NCI-H2171 treated with DMSO at 0.1 percent for 48 hours (cell line): ENCODE measurements at regions not wholly inside any gene's neighbourhood (a gene's known extent, or its start where the extent isn't known, plus 50 kb on each side); places are given as distances from the start of the nearest gene placed in this dataset.

Experiments used
- DNase-seq: peaks from one replicate; lab custom pipeline; 2025; lab: John Stamatoyannopoulos, UW

DNA sequence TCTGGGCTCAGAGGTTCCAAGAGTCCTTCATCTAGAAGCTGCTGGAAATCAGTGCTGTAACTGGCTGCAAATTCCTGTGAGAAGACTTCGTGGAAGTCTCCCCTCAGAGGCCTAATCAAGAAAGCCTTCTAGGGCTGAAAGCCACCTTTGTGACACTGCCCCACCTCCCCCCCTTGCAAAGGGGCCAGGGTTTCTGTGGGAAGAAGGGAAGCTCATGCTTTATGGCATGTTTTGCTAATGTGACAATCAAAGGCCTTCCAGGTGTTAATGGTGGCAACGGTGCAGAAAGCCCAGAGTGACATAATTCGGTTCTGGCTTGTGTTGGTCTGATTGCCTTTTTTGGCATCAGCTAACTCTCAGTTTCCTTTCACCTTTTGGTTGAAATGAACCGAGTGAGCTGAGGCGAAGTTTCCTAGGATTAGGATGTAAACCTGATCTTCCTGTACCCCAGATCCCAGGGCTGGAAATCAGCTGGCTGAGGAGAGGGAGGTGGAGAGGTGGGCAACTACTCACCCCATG is 126.9 kb upstream of the TRIB2 start:
- no peak for DNase-seq

DNA sequence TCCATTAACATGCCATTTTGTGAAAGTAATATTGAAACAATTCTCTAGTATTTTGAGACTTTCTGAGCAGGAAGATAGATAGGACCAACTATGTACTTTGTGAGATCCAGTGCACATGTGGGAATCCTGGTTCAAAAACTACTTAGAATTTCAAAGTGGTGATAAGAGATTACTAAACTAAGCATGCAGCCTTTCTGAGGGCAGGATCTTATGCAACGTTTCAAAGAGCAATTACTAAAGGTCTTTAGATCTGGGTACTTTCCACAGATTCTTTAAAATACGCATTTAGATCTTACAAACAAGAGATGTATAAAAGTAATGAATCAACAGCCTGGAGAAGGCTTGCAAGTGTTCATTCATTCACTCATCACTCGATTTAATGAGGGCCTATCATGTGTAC is 124.4 kb upstream of the TRIB2 start:
- no peak for DNase-seq

DNA sequence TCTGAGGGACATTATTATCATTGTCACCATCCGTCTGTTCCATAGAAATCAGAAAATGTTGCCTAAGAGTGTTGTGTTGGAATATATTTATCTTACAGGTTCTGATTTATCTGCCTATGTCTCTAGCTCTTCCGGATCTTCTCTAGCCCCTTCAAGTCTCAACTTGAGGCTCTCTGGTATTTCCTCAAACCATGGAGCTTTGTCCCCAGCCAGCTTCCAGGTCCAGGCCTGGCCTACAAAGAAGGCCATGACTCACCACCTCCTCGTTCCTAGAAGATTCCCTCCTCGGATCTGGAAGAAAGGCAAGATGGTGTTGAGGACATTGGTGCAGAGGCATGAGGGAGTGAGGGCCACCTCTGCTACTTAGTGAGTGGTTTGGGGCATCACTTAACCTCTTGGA is 122.1 kb upstream of the TRIB2 start:
- no peak for DNase-seq

DNA sequence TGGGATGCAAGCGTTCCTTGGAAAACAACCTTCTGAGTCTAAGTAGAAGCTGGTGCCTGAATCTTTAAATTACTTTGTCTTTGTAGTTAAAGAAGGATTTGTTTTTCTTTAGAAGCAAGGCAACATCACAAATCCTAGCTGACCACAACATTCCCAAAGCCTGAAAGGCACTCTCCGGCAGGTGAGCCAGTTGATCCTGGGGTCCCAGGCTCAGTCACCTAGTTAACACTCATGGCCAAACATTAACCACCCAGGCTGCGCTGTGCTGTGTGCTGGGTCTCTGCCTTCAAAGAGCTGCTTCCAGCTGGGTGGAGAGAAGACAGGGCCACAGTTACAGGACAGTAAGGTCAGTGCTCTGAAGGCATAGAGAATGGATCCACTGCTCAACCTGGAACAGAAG is 120.0 kb upstream of the TRIB2 start:
- DNase-seq, result no peak

DNA sequence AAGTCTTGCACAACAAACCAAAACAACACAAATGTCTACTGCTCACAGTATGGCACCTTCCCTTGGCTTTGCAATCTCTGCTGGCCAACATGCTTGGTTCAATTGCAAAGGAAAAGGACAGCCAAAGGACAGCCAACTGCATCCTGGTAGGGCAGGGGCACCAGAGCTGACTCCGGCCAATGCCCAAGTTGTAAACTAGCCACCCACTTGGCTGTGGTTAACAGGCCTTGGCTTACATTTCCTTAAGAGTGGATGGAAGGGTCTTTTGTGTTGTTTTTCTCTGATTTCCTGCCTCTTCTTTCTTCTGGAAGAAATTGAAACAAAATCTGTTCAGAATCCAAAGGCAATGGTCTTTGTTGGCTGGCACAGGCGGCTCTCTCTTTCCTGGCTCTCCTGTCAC is 119.1 kb upstream of the TRIB2 start:
- no peak for DNase-seq

DNA sequence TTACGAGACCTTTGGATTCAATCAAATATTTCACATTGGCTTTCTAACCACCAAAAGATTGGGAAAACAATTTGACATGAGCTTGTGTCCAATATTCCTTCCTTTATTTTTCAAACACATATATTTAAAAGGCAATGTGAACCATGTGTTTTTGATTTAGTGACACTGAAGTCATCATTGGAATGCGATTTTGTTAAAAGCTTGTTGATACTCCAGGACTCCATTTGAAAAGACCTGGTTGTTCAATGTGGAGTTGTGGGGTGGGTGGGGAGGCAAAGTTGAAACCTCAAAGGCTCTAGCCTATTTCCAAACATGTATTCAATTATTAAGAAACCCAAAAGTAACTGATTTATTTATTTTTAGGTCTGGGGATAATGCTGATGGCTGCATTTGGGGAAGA is 114.1 kb upstream of the TRIB2 start:
- DNase-seq, result no peak

DNA sequence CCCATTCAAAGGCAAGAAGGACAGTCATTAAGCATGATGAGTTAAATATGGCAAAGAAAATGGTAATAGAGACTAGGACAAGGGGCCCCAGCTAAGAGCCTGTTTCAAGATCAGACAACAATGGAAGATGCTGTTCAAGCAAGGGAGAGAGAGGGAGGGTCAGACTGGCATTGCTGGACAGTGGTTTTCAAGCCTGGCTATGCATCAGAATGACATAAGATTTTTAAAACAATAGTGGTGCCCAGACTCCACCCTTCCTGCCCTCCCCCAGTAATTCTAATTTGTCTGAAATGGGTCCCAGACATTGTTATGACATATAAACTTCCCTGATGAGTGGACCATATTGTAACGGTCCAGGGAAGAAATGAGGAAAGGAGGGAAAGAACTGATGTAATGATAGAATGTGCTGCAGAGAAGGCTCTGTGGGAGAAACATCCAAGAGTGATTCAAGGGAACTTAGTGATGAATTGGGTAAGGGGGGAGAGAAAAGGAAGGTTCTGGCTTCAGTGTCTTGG is 112.9 kb upstream of the TRIB2 start:
- DNase-seq, result no peak

DNA sequence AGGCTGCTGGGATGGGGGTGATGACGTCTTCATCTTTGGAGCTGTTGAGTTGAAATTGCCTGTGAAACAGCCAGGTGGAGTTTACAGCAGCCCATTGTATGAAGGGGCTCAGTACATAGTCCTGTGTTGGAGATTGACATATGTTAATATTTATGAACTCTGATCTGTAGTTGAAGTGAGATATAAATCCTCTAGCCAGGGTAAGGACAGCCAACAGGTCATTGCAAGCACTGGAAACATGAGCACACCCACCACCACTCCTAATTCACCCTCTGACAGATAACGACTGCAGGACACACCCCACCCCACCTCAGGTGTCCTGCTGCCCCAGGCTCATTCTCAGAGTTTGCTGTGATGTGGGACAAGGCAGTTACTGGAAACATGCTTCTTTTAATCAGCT is 112.4 kb upstream of the TRIB2 start:
- no peak for DNase-seq

DNA sequence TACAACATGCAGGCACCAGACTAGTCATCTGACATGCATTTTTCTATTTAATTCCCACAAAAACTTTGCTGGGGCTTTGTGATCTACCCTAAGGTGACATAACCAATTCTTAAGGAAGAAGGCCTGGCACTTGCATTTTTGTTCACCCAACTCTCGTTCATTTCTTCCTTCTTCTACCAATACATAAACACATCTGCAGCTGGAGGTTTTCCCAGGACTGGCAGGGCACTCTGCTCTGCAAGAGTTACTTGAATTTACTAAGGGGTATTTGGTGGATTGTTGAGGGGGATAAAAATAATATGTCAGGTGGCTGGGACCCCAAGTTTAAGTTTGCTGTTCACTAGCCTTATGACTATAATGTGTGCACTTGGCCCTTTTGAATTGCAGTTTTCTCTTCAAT is 111.4 kb upstream of the TRIB2 start:
- no peak for DNase-seq

DNA sequence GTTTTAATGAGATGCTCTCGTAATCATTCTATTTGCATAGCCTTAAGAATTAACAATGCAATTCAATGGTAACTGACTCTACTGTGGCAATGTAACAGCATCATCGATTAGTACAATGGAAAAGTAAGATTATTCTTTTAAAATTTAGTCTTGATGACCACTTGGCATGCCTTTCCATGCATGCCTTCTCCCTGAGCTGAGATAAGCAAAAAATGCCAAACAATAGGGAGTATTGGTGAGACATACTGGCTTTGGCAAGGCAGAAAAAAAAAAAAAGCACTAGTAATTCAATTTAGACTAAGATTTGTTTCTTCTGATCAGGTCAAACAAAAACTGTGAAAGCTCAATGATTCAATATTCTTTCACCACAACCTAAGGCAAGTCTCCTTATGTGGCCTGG is 110.8 kb upstream of the TRIB2 start:
- no peak for DNase-seq

DNA sequence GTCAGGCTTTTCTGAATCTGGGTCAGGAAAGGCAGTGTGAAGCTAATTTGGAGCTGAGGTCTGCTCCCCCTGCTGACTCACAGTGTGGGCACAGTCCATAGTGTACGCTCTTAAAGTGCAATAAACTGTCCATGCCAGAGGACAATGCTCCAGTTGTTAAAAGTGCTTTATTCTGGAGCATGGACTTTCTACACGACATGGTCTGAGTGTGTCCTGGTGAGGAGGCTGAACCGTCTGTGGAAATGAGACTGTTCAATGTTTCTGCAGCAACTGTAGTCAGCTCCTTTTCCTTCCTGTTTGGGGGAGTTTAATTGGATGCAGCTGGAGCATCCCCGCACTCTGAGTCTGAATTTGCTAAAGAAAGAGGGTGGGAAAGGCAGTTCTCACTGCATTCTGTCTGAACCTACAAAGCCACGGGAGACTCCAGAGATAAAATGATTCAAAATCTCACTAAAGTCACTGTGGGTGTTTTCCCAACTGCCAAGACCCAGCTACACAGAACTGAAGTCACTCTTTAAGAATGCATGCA is 110.2 kb upstream of the TRIB2 start:
- no peak for DNase-seq

DNA sequence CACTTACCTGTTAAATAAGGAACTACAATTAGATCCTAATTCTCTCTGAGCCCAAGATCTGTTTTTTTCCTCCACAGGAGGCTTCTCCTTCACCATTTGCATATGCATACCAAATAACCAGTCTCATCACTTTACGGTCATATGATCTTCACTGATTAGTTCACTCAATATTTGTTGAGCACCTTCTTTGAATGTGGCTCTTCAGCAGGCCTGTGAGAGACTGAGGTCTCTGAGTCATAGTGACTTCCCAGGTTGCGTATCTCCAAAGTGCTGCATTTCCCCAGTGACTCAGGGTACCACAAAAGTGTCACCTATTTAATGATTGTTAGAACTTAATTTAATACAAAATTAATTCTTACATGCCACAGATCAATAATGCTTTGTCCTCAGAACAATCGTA is 108.8 kb upstream of the TRIB2 start:
- DNase-seq, result no peak

DNA sequence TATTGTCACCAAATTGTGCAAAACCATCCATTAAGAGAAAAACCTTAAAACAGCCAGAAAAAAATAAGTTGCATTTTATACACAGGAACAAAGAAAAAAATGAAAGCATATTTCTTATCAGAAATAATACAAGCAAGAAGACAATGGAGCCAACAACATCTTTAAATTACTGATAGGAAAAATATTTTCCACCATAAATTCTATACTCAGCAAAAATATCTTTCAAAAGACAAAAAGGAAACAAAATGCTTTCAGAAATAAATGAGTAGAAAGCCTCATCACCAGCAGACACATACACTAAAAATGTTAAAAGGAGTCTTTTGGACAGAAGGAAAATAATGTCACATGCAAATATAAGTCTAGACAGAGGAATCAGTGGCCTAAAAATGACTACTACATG is 106.4 kb upstream of the TRIB2 start:
- no peak for DNase-seq

DNA sequence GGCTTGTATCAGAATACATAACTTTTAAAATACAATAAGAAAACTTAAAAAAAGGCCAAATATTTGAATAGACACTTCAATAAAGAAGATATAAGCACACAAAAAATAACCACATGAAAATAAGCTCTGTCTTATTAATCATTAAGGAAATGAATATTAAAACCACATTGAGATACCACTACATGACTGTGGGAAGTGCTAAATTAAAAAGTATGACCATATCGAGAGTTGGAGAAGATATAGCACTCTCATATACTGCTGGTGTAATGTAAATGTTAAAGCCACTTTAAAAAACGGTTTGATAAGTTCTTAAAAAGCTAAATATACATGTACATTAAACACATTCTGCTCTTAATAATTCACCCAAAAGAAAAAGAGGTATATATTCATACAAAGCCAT is 104.6 kb upstream of the TRIB2 start:
- no peak for DNase-seq

DNA sequence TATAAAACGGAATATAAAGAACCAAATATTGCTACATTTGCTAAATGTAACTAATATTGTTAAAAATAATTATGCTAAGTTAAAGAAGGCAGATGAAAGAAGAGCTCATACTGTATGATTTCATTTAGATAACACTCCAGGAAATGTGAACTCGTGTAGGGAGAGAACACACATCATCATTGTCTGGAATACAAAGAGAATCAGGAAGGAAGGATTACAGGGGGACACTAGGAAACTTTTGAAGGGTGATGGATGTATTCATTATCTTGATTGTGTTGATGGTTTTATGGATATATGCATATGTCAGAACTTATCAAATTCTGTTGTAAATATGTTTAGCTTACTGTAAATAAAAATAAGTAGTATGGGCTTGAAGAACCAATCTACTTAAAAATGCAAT is 104.1 kb upstream of the TRIB2 start:
- DNase-seq, result peak; percentile 28

DNA sequence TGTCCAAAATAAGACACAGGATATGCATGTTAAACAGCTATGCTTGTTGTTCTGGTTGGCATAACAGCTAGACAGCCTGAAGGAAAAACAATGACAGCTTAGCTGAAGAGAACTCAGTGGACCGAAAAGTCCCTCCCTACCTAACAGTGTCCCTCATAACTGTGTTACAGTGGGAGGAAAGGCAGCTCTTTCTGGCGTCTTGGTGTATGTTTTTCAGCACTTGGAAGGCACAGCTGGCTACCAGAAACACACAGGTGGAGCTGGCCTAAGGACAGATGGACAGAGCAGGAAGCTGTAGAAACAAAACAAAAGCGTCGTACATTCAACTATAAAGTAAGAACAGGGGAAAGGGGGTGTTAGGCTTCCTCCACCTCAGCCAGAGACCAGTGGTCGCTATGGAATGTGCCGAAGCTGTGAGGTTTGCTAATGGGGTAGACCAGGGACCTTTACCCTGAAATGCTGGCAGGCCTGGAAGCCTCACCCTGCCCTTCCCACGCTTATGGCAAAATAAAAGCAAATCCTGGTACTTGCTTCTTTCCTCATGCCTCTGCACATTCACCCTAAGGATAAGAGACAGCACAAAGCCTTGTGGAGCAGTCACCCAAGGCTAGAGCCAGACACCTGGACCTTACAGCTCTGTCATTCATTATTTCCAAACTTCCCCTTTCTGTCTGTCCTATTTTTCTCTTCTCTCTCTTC is 103.5 kb upstream of the TRIB2 start:
- peak; percentile 79 for DNase-seq

DNA sequence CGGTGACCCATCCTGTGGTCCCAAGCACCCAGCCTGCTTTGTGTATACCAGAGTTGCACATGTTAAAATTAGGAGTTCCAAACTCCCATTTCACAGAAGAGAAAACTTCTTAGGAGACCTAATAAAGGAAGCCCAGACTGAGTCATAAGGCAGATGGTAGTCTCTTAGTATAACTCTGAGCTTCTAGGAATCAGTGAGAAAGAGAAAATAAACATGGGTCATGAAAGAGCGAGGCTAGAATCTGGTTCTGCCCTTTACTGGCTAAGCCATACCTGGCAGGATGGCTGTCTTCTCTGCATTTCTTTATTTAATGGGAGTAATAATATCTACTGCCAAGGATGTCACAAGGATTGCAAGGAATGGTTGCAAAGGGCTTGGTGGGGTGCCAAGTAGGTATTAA is 101.2 kb upstream of the TRIB2 start:
- no peak for DNase-seq

DNA sequence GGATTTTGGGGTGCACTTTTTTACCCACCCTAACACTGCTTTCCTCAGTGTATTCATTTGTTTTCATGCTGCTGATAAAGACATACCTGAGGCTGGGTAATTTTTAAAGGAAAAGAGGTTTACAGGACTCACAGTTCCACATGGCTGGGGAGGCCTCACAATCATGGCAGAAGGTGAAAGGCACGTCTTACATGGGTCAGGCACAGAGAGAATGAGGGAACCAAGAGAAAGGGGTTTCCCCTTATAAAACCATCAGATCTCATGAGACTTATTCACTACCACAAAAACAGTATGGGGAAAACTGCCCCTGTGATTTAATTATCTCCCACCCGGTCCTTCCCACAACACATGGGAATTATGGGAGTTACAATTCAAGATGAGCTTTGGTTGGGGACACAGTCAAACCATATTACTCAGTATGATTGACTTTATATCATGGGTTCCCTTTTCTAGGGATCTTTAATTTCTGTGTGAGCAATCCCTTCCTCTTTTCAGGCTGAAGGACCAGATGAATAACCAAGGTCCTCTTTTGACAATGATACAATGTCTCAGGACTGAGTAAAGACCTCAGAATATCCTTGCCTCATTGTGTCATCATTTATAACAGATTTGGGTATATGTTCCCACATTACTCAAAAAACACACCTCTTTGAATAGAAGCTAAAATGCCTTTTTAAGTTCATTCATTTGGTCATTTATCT is 100.1 kb upstream of the TRIB2 start:
- no peak for DNase-seq

DNA sequence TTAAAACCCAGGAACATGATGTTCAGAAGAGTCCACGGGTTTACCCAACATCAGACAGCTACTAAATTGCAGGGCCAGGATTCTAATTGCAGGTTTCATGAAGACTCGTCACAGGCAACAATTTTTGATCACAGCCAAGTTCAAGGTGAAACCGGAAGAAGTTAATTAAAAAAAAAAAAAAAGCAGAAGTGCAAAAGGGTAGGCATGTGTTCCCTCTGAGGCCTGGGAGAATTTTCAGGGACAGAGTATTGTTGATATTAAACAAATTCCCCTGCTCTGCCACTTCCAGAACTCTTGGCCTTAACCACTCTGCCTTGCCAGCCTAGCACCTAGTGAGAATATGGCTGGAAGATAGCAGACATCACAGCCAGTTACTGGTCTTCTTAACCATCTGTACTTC is 99.4 kb upstream of the TRIB2 start:
- no peak for DNase-seq

DNA sequence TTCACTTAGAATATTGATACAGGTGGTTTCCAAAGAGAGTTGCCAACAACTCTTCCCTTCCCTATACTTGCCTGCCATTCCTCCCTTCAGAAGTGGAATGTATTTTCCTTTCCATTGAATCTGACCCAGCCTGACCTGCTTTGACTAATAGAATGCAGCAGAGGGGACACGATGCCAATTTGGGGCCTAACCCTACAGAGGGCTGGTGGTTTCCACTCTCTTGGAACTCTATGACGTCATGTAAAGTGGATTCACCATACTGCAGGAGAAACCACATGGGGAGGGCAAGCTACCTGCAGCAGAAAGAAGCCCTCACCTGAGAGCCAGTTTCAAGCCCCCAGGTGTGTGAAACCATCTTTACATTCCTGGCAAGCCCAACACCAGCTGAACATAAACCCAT is 98.9 kb upstream of the TRIB2 start:
- no peak for DNase-seq

DNA sequence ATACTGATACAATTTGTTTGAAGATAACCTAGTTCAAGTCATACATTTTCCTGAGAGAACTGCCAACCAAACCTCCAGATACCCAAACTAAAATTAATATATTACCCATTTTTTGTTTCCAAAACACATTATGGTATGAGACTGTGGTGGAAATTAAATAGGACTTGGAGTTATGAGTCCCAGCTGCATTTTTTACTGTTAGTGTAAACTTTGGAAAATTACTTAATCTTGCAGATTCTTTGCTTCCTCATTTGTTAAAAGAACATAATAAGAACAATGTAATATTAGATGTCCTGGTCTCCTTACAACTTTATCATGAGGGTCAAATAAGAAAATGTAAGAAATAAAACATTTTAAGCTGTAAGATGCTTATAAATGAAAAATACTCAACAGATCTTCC is 98.2 kb upstream of the TRIB2 start:
- DNase-seq, result no peak

DNA sequence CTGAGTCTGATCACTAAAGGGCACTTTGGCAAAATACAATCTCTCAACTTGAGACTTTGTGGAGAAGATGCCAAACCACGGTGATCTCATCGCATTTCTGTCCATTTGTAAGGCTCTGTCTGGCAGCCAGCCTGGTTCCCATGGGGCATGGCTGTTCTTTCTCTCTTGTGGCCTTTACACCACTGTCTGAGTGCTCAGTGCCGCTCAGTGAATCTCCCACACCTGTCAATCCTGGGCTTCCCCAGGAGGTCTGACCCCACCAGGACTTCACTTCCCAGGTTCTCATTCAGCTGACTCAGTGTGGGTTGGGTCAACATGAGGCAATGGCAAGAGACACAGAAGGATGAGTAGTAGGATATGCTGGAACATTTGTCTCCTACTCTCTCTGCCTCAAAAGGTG is 96.8 kb upstream of the TRIB2 start:
- DNase-seq, result no peak

DNA sequence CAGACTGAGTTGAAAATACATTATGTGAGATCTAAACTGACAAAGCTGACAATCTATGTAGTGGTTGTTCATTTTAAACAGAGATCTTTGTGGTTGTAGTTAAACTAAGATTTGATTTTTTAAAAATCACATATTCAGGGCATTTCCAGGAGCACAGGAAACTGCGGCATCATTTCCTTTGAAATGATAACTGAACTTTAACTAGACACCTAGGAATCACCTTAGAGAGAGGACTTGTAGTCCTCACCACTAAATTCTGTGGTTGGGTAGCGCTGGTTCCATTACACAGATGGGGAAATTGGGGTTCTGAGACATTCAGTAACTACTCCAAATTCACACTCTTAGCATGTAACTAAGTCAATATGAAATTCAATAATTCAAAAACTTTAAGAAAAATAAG is 96.0 kb upstream of the TRIB2 start:
- no peak for DNase-seq
